ENCODE measurements at regions not wholly inside any gene's neighbourhood (a gene's known extent, or its start where the extent isn't known, plus 50 kb on each side); places are given as distances from the start of the nearest gene placed in this dataset.
A peak's percentile ranks its signal among the peaks of the same experiment; 100 is the strongest.
"Not testable (repeated sequence)": the region's sequence is repeated elsewhere in the genome, so short reads cannot be mapped to it uniquely, and the experiment has no call there.

DNA sequence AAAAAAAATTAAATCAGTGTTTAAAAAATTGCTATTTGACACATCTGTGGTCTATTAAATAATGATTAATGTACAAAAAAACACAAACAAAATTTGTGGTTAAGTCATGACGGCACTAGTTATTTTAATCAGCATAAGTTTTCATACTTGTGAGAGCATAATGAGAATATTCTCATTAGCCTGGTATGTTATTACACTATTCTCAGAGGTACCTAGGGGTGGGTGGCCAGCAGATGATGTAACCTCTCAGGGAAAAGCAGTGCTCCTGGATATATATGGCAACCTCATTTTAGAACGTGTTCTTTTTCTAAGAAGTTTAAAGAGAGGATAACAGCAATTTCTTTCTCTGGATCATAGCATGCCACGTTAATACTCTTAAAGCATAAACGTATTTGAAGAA lies 109.2 kb downstream of the GJA1 start:
- no peak for DNase-seq
- H3K36me3 ChIP-seq (ENCODE audit: control insufficient read depth, insufficient read depth, low read length) = no peaks in the 10 kb centered on the region
- H3K4me1 ChIP-seq (ENCODE audit: control insufficient read depth, insufficient read depth, low read length) = no peaks in the 10 kb centered on the region
- H3K27ac ChIP-seq (ENCODE audit: low read length) = no peak overlapping the region
- H3K4me3 ChIP-seq (ENCODE audit: low read length) = no peak overlapping the region
- WGBS (ENCODE audit: insufficient coverage) = no CpG with 5 or more reads among the region's 4 CpGs
- H3K9me3 ChIP-seq (replicated peaks; ENCODE audit: control insufficient read depth, low read depth, low read length) = no peaks in the 10 kb centered on the region
- no peaks in the 10 kb centered on the region for H3K27me3 ChIP-seq (ENCODE audit: control insufficient read depth, insufficient read depth, low read length)

DNA sequence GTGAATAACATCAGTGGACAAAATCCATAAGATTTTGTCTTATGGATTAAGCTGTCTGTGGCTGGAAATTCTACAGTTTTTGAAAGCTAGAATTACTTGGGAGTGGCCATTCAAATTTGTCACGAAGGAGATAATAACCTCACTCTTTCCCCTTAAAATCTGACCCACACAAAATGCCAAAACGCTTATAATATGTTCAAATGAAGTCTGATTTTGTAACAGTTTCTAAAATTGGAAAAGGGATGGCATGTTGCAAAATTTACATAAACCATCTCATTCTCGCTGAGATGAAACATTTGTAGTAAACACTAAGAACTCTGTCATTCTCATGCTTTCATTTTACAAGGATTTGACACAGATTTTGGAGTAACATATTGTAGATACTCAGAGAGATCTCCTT lies 112.7 kb downstream of the GJA1 start:
- Histone ChIP-seq H3K27ac (ENCODE audit: low read length) (no peak overlapping the region), H3K4me3 (ENCODE audit: low read length) (no peak overlapping the region), H3K9me3 (replicated peaks; ENCODE audit: control insufficient read depth, low read depth, low read length) (no peaks in the 10 kb centered on the region), H3K4me1 (ENCODE audit: control insufficient read depth, insufficient read depth, low read length) (no peaks in the 10 kb centered on the region), H3K36me3 (ENCODE audit: control insufficient read depth, insufficient read depth, low read length) (no peaks in the 10 kb centered on the region), H3K27me3 (ENCODE audit: control insufficient read depth, insufficient read depth, low read length) (no peaks in the 10 kb centered on the region)
- peak; percentile 14 for DNase-seq
- WGBS (ENCODE audit: insufficient coverage) = no CpG with 5 or more reads among the region's 3 CpGs

DNA sequence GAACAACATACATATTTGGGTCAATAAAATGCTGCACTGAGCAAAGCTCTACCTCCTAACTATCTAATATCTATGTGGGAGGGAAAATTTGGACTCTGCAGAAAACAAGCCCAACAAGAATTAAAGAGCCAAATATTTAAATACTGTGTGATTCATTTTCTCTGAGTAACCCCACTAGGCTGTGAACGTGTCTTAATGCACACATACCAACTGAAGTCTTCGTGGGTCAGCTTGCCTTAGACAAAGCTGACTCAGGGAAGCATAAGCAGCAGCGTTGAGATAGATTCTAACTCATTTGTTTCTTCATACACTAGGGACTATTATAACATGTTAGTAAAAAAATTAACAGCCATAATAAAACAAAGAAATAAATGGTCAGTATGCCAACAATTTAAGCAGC lies 114.3 kb downstream of the GJA1 start:
- H3K4me3 ChIP-seq (ENCODE audit: low read length) = no peak overlapping the region
- H3K27ac ChIP-seq (ENCODE audit: low read length) = no peak overlapping the region
- no peaks in the 10 kb centered on the region for H3K9me3 ChIP-seq (replicated peaks; ENCODE audit: control insufficient read depth, low read depth, low read length)
- no CpG with 5 or more reads among the region's 3 CpGs for WGBS (ENCODE audit: insufficient coverage)
- no peaks in the 10 kb centered on the region for H3K4me1 ChIP-seq (ENCODE audit: control insufficient read depth, insufficient read depth, low read length)
- no peaks in the 10 kb centered on the region for H3K27me3 ChIP-seq (ENCODE audit: control insufficient read depth, insufficient read depth, low read length)
- H3K36me3 ChIP-seq (ENCODE audit: control insufficient read depth, insufficient read depth, low read length) = no peaks in the 10 kb centered on the region
- peak; percentile 51 for DNase-seq

DNA sequence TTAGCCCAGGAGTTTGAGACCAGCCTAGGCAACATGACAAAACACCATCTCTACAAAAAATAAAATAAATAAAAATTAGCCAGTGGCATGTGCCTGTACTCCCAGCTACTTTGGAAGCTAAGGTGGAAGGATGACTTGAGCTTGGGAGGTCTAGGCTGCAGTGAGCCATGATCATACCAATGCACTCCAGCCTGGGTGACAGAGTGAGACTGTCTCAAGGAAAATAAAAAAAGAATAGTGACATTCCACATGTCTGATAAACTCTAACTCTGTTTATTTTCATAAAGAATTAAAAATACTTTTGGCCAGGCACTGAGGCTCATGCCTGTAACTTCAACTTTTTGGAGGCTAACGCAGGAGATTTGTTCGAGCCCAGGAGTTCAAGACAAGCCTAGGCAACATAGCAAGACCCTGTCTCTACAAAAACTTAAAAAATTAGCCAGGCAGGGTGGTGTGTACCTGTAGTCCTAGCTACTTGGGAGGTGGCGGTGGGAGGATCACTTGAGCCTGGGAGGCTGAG lies 115.1 kb downstream of the GJA1 start:
- no peaks in the 10 kb centered on the region for H3K36me3 ChIP-seq (ENCODE audit: control insufficient read depth, insufficient read depth, low read length)
- no peak for DNase-seq
- H3K27me3 ChIP-seq (ENCODE audit: control insufficient read depth, insufficient read depth, low read length) = no peaks in the 10 kb centered on the region
- no peaks in the 10 kb centered on the region for H3K9me3 ChIP-seq (replicated peaks; ENCODE audit: control insufficient read depth, low read depth, low read length)
- H3K27ac ChIP-seq (ENCODE audit: low read length) = no peak overlapping the region
- 88% methylated on average over 1 of the region's 3 CpGs for WGBS (ENCODE audit: insufficient coverage)
- no peak overlapping the region for H3K4me3 ChIP-seq (ENCODE audit: low read length)
- no peaks in the 10 kb centered on the region for H3K4me1 ChIP-seq (ENCODE audit: control insufficient read depth, insufficient read depth, low read length)

GRCh38 chr6:121555201-121555600 lies 119.8 kb downstream of the GJA1 start:
- no peak for DNase-seq
- Histone ChIP-seq H3K27me3 (ENCODE audit: control insufficient read depth, insufficient read depth, low read length) (no peaks in the 10 kb centered on the region), H3K36me3 (ENCODE audit: control insufficient read depth, insufficient read depth, low read length) (no peaks in the 10 kb centered on the region), H3K27ac (ENCODE audit: low read length) (no peak overlapping the region), H3K4me1 (ENCODE audit: control insufficient read depth, insufficient read depth, low read length) (no peaks in the 10 kb centered on the region), H3K4me3 (ENCODE audit: low read length) (no peak overlapping the region), H3K9me3 (replicated peaks; ENCODE audit: control insufficient read depth, low read depth, low read length) (no peaks in the 10 kb centered on the region)
- WGBS (ENCODE audit: insufficient coverage) = 86% methylated on average over 1 of the region's 4 CpGs

DNA sequence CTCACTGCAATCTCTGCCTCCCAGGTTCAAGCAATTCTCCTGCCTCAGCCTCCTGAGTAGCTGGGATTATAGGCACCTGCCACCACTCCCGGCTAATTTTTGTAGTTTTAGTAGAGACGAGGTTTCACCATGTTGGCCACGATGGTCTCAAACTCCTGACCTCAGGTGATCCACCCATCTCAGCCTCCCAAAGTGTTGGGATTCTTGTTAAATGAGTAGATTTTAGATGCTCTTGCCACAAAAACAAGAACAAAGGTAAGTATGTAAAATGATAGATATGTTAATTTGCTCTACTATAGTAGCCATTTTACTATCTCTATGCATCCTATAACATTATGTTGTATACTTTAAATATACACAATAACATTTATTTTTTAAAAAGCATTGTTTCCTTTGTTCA lies 120.7 kb downstream of the GJA1 start:
- not testable (repeated sequence) for DNase-seq; H3K27me3 ChIP-seq (ENCODE audit: control insufficient read depth, insufficient read depth, low read length); H3K4me1 ChIP-seq (ENCODE audit: control insufficient read depth, insufficient read depth, low read length); H3K9me3 ChIP-seq (replicated peaks; ENCODE audit: control insufficient read depth, low read depth, low read length); H3K27ac ChIP-seq (ENCODE audit: low read length); H3K4me3 ChIP-seq (ENCODE audit: low read length); H3K36me3 ChIP-seq (ENCODE audit: control insufficient read depth, insufficient read depth, low read length)
- WGBS (ENCODE audit: insufficient coverage) = no CpG with 5 or more reads among the region's 3 CpGs

DNA sequence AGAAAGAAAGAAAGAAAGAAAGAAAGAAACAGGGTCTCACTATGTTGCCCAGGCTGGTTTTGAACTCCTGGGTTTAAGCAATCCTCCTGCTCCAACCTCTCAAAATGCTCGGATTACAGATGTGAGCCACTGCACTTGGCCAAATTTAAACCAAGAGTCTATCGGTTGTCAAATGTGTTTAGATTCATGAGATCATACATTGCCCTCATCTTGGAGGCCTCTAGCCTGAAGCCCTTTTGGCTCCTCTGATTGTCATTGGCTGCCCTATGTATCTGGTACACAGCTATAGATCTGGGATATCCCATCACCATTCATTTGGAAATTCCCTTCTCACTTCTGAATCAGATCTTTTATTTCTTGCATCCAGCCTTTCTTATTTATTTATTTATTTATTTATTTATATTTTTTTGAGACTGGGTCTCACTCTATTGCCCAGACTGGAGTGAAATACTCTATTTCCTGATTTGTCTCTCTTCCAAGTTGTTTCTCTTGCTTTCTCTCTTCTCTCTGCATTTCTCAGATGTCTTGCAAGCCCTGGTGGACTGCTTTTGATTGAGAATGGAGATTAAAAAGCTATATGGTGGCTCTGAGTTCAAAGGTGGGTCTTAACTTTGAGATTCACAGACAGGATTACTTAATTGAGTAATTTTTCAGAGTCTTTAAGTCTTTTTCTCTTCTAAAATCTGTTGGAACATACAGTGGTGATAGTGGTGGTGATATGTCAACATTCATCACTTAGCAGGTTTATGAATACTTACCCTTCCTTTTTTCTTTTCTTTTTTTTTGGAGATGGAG lies 121.9 kb downstream of the GJA1 start:
- Histone ChIP-seq H3K9me3 (replicated peaks; ENCODE audit: control insufficient read depth, low read depth, low read length) (no peaks in the 10 kb centered on the region), H3K4me1 (ENCODE audit: control insufficient read depth, insufficient read depth, low read length) (no peaks in the 10 kb centered on the region), H3K27ac (ENCODE audit: low read length) (no peak overlapping the region), H3K36me3 (ENCODE audit: control insufficient read depth, insufficient read depth, low read length) (no peaks in the 10 kb centered on the region), H3K27me3 (ENCODE audit: control insufficient read depth, insufficient read depth, low read length) (no peaks in the 10 kb centered on the region), H3K4me3 (ENCODE audit: low read length) (no peak overlapping the region)
- no peak for DNase-seq
- no CpG with 5 or more reads among the region's 2 CpGs for WGBS (ENCODE audit: insufficient coverage)

DNA sequence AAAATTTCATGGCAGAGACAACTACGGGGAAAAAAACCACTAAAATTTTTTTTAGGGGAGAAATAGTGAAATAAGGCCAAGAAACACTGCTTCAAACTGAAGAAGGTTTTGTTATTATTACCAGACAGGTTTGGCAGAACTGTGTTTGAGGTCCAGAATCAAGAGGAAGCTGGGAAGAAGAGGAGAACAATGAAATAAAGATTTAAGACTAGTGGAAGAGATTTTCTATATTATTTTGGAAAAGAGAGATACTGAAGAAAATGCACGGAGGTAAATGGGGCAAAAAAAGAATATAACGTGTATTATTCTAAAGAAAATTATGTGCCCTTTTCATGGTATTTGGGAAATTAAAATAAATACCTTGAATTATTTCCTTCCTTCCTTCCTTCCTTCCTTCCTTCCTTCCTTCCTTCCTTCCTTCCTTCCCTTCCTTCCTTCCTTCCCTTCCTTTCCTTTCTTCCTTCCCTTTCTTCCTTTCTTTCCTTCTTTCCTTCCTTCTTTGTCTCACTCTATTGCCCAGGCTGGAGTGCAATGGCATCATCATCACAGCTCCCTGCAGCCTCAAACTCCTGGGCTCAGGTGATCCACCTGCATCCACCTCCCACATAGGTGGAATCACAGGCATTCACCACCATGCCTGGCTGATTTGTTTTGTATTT lies 124.3 kb downstream of the GJA1 start:
- H3K4me3 ChIP-seq (ENCODE audit: low read length) = no peak overlapping the region
- H3K4me1 ChIP-seq (ENCODE audit: control insufficient read depth, insufficient read depth, low read length) = no peaks in the 10 kb centered on the region
- H3K27ac ChIP-seq (ENCODE audit: low read length) = no peak overlapping the region
- DNase-seq = no peak
- peaks cover under 1% of the 10 kb centered on the region for H3K9me3 ChIP-seq (replicated peaks; ENCODE audit: control insufficient read depth, low read depth, low read length)
- no peaks in the 10 kb centered on the region for H3K27me3 ChIP-seq (ENCODE audit: control insufficient read depth, insufficient read depth, low read length)
- WGBS (ENCODE audit: insufficient coverage) = 80% methylated on average over 1 of the region's 3 CpGs
- no peaks in the 10 kb centered on the region for H3K36me3 ChIP-seq (ENCODE audit: control insufficient read depth, insufficient read depth, low read length)

GRCh38 chr6:121560476-121560875 lies 125.0 kb downstream of the GJA1 start:
- Histone ChIP-seq H3K36me3 (ENCODE audit: control insufficient read depth, insufficient read depth, low read length) (no peaks in the 10 kb centered on the region), H3K4me3 (ENCODE audit: low read length) (no peak overlapping the region), H3K27me3 (ENCODE audit: control insufficient read depth, insufficient read depth, low read length) (no peaks in the 10 kb centered on the region), H3K27ac (ENCODE audit: low read length) (no peak overlapping the region), H3K4me1 (ENCODE audit: control insufficient read depth, insufficient read depth, low read length) (no peaks in the 10 kb centered on the region), H3K9me3 (replicated peaks; ENCODE audit: control insufficient read depth, low read depth, low read length) (peaks cover 5% of the 10 kb centered on the region)
- DNase-seq = no peak

GRCh38 chr6:121563286-121563685 lies 127.8 kb downstream of the GJA1 start:
- no peak for DNase-seq
- Histone ChIP-seq H3K4me1 (ENCODE audit: control insufficient read depth, insufficient read depth, low read length) (no peaks in the 10 kb centered on the region), H3K4me3 (ENCODE audit: low read length) (no peak overlapping the region), H3K9me3 (replicated peaks; ENCODE audit: control insufficient read depth, low read depth, low read length) (peaks cover 5% of the 10 kb centered on the region), H3K27me3 (ENCODE audit: control insufficient read depth, insufficient read depth, low read length) (no peaks in the 10 kb centered on the region), H3K36me3 (ENCODE audit: control insufficient read depth, insufficient read depth, low read length) (no peaks in the 10 kb centered on the region), H3K27ac (ENCODE audit: low read length) (no peak overlapping the region)
- WGBS (ENCODE audit: insufficient coverage) = no CpG with 5 or more reads among the region's 1 CpG
